Karpas-422 (cell line): ENCODE measurements at regions not wholly inside any gene's neighbourhood (a gene's known extent, or its start where the extent isn't known, plus 50 kb on each side); places are given as distances from the start of the nearest gene placed in this dataset.

Source experiments
- DNase-seq: peaks from one replicate; pipeline ENCODE4 v3.0.0-alpha.2; 2015
- H2AFZ ChIP-seq: fragments of 200-600 bp; sonication (generic); 2 replicates; pipeline ENCODE4 v1.6.1; 2014; ENCODE audit warnings: antibody characterized with exemption, low read length, mixed read lengths
- H3K27ac ChIP-seq: fragments of 200-600 bp; sonication (generic); 2 replicates; pipeline ENCODE4 v1.5.1; 2014; ENCODE audit warnings: mild to moderate bottlenecking, low read length, moderate library complexity
- H3K27me3 ChIP-seq: fragments of 200-600 bp; sonication (generic); 2 replicates; pipeline ENCODE4 v1.6.1; 2014; ENCODE audit warnings: low read length, mixed read lengths
- H3K36me3 ChIP-seq: fragments of 200-600 bp; sonication (generic); 2 replicates; pipeline ENCODE4 v1.6.1; 2014; ENCODE audit warnings: low read length, mixed read lengths; ENCODE audit not compliant: insufficient read depth
- H3K4me1 ChIP-seq: fragments of 200-600 bp; sonication (generic); 2 replicates; pipeline ENCODE4 v1.6.1; 2014; ENCODE audit warnings: mild to moderate bottlenecking, low read length, mixed read lengths
- H3K4me2 ChIP-seq: fragments of 200-600 bp; sonication (generic); 2 replicates; pipeline ENCODE4 v1.6.1; 2014; ENCODE audit warnings: low read length, low read depth, mild to moderate bottlenecking; ENCODE audit not compliant: poor library complexity, severe bottlenecking
- H3K4me3 ChIP-seq: fragments of 200-600 bp; sonication (generic); 2 replicates; pipeline ENCODE4 v1.5.1; 2014; ENCODE audit warnings: mild to moderate bottlenecking, antibody characterized with exemption, low read length, mixed read lengths
- H3K79me2 ChIP-seq: fragments of 200-600 bp; sonication (generic); 2 replicates; pipeline ENCODE4 v1.6.1; 2014; ENCODE audit warnings: mild to moderate bottlenecking, low read length, mixed read lengths
- H3K9ac ChIP-seq: fragments of 200-600 bp; sonication (generic); 2 replicates; pipeline ENCODE4 v1.6.0; 2014; ENCODE audit warnings: low read length
- H3K9me2 ChIP-seq: fragments of 200-600 bp; sonication (generic), shearing (Covaris generic); replicated peaks from 2 replicates; pipeline ENCODE4 v1.6.0; 2014; ENCODE audit warnings: mild to moderate bottlenecking, low read length, moderate library complexity; ENCODE audit not compliant: insufficient read depth
- H3K9me3 ChIP-seq: fragments of 300-700, 200-600 bp; sonication (generic); 2 replicates; pipeline ENCODE4 v1.6.1; 2014; ENCODE audit warnings: low read length, mixed read lengths
- H4K20me1 ChIP-seq: fragments of 200-600 bp; sonication (generic); 2 replicates; pipeline ENCODE4 v1.6.1; 2014; ENCODE audit warnings: mild to moderate bottlenecking, antibody characterized with exemption, low read length, low read depth; ENCODE audit not compliant: insufficient read depth

DNA sequence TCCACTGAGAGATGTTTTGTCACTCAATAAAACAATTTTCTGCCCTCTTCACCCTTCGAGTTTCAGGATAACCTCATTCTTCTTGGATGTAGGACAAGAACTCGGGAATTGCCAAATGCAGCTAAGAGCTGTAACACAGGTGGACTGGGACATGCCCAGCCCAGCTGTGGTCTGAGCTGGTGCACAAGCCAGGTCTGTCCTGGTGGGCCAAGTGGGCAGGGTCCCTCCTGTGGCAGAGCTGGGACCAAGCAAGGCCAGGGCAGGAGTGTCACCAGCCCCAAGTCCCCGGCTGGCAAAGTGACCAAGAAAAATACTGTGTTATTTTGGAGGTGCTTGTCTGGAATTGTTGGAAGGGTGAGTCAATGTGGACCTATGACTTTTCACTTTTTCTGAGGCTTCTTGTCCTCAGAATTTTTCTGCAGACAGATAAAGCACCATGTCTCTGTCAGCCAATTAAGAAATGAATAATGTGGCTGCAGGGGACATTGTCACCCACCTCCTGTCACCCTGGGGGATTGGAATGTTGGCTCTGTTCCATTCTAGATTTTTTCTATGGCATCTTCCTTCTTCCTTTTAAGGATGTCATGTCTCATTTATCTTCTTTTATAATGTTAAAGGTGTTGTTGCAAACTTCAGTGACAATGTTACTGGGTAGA lies 645.2 kb upstream of the EPHA6 start:
- Histone ChIP-seq H3K27ac (no peak overlapping the region), H3K4me1 (peaks cover 3% of the 10 kb centered on the region), H3K79me2 (no peaks in the 10 kb centered on the region), H3K9ac (no peak overlapping the region), H3K9me3 (no peaks in the 10 kb centered on the region; the same call in none of the 2 replicates), H3K36me3 (no peaks in the 10 kb centered on the region), H3K4me2 (no peak overlapping the region), H3K4me3 (no peak overlapping the region), H3K27me3 (no peaks in the 10 kb centered on the region), H4K20me1 (no peaks in the 10 kb centered on the region), H2AFZ (no peak overlapping the region), H3K9me2 (no peaks in the 10 kb centered on the region)
- no peak for DNase-seq

DNA sequence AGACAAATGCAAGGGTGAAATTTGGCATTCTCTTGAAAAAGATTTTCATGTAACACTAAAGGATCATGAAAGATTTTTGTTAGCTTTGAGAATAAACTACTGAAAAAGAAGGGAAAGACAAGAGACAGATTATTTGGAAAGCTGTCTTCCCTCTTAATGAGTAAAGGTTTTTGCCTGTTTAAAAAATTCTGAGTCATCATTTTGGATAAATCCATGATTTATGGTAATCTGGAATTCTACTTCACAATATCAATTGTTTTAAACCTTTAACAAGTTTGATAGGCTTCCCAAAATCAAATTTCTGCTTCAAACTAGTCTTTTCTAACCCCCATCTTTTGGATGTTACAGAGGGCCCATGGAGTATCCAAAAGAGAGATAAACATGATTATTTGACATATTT lies 641.5 kb upstream of the EPHA6 start:
- Histone ChIP-seq H3K4me1 (no peaks in the 10 kb centered on the region), H3K27ac (no peak overlapping the region), H3K4me2 (no peak overlapping the region), H2AFZ (no peak overlapping the region), H3K9me2 (no peaks in the 10 kb centered on the region), H3K36me3 (no peaks in the 10 kb centered on the region), H3K79me2 (no peaks in the 10 kb centered on the region), H4K20me1 (no peaks in the 10 kb centered on the region), H3K9ac (no peak overlapping the region), H3K9me3 (no peaks in the 10 kb centered on the region; the same call in none of the 2 replicates), H3K27me3 (no peaks in the 10 kb centered on the region), H3K4me3 (no peak overlapping the region)
- no peak for DNase-seq

DNA sequence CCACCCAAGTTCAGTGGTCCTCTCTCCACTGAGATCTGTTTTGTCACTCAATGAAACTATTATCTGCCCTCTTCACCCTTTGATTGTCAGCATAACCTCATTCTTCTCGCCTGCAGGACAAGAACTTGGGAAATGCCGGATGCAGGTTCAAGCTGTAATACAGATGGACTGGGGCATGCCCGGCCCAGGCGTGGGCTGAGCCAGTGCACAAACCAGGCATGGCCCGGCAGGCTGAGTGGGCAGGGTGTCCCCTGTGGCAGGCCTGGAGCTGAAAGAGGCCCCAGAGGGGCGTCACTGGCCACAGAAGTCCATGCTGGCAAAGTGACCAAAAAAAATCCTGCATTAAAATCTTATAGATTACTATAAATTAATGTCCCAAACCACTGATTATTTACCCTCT lies 638.9 kb upstream of the EPHA6 start:
- Histone ChIP-seq H2AFZ (no peak overlapping the region), H3K9me3 (no peaks in the 10 kb centered on the region; the same call in 1 of the 2 replicates), H3K4me3 (no peak overlapping the region), H3K27ac (no peak overlapping the region), H3K9me2 (no peaks in the 10 kb centered on the region), H3K4me1 (no peaks in the 10 kb centered on the region), H3K9ac (no peak overlapping the region), H3K4me2 (no peak overlapping the region), H3K79me2 (no peaks in the 10 kb centered on the region), H3K27me3 (no peaks in the 10 kb centered on the region), H3K36me3 (no peaks in the 10 kb centered on the region), H4K20me1 (no peaks in the 10 kb centered on the region)
- no peak for DNase-seq

DNA sequence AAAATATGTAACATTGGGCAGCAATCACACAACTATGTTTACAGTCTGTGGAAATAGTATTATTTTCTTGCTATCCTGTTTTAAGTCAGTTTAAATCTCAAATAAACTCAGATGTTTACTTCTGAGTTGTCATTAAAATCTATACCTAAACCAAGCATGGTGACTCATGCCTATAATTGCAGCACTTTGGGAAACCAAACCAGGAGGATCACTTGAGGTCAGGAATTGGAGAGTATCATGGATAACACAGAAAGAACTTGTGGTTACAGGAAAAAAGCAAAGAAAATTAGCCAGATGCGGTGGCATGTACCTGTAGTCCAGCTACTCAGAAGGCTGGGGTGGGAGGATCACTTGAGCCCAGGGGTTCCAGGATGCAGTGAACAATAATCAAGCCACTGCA lies 631.6 kb upstream of the EPHA6 start:
- DNase-seq: no peak
- H3K9me2 ChIP-seq: no peaks in the 10 kb centered on the region

DNA sequence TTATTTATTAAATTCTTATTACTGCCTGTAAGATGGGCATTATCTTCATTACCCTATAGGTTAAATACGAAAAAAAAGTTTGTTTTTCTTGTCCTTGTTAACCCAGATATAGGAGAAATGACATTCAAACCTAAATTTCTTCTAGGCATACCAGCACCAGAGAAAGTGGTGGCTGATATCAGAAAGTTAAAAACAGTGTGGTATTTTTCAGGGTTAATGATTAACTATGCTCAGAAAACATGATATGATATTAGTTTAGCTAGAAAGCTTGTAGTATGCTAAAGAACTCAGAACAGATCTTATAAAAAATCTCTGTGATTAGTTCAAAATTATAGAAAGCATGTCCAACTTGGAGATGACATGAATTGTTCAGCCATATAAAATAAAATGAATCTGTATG lies 630.5 kb upstream of the EPHA6 start:
- H3K4me3 ChIP-seq: no peak overlapping the region
- no peak overlapping the region for H2AFZ ChIP-seq
- H4K20me1 ChIP-seq: no peaks in the 10 kb centered on the region

More for the DNA sequence above, 631.6 kb upstream of the EPHA6 start:
- Histone ChIP-seq H2AFZ (no peak overlapping the region), H3K4me1 (no peaks in the 10 kb centered on the region), H3K4me3 (no peak overlapping the region), H3K27me3 (no peaks in the 10 kb centered on the region), H3K9me3 (no peaks in the 10 kb centered on the region), H3K36me3 (no peaks in the 10 kb centered on the region), H3K79me2 (no peaks in the 10 kb centered on the region), H3K27ac (no peak overlapping the region), H3K9ac (no peak overlapping the region), H3K4me2 (no peak overlapping the region), H4K20me1 (no peaks in the 10 kb centered on the region)

DNA sequence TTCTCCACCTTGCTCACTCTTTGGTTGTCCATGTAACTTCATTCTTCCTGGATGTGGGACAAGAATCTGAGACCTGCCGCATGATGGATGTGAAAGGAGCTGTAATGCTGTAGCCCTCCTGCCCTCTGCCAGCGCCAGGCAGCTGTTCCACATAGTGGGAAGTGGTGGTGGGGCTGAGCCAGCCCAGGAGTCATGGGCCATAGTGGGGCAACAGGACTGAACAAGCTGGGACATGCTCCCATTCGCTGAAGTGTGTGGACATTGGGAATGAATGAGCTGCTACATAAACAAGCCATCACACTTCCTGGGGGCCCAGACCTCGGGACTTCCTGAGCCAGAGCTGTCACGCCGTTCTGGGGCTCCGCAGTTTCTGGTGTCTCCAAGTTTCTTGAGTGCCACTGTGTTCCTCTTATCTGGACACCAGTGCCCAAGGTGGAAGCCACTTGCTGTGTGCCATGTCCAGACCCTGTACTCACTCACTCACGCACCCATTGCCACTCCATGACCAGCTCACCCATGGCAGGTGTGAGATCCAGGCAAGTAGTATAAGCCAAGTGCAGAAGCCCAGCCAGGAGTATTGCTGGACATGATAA lies 624.3 kb upstream of the EPHA6 start:
- H2AFZ ChIP-seq: no peak overlapping the region
- no peaks in the 10 kb centered on the region for H3K4me1 ChIP-seq
- H3K79me2 ChIP-seq: no peaks in the 10 kb centered on the region
- H3K36me3 ChIP-seq: no peaks in the 10 kb centered on the region
- no peak overlapping the region for H3K9ac ChIP-seq
- H3K4me3 ChIP-seq: no peak overlapping the region
- no peaks in the 10 kb centered on the region for H3K9me2 ChIP-seq
- H3K9me3 ChIP-seq: no peaks in the 10 kb centered on the region; the same call in 1 of the 2 replicates
- no peaks in the 10 kb centered on the region for H3K27me3 ChIP-seq
- H3K4me2 ChIP-seq: no peak overlapping the region
- H3K27ac ChIP-seq: no peak overlapping the region
- no peak for DNase-seq
- H4K20me1 ChIP-seq: no peaks in the 10 kb centered on the region

More for the DNA sequence above, 630.5 kb upstream of the EPHA6 start:
- Histone ChIP-seq H3K36me3 (no peaks in the 10 kb centered on the region), H3K27me3 (no peaks in the 10 kb centered on the region), H3K9me2 (no peaks in the 10 kb centered on the region), H3K27ac (no peak overlapping the region), H3K4me1 (no peaks in the 10 kb centered on the region), H3K9me3 (no peaks in the 10 kb centered on the region), H3K4me2 (no peak overlapping the region), H3K79me2 (no peaks in the 10 kb centered on the region), H3K9ac (no peak overlapping the region)
- no peak for DNase-seq

DNA sequence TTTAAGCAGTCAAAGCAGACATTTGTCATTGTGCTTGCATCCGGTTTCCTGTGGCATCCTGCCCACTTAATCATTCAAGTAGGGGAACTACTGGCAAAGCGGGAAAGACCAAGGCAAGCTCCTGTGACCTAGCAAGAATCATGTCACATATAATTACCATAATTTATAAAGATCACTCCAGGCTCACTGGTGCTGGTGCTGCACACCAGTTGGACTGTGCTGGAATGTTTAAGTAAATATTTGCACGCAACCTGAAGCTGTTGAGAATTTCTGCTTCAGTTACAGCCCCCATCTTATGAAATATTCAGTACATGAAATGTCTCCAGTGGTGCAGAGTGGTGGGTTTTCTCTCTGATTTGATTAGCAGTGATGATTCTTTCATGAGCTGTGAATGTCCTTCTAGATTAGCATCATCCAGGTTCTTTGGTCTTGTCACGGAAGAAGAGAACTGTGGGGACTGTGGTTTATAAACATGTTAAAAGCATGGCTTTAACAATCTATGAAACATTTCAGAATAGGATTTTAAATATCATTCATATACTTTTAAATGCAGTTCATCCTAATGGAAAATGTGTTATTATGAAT lies 621.3 kb upstream of the EPHA6 start:
- no peaks in the 10 kb centered on the region for H3K9me2 ChIP-seq
- H2AFZ ChIP-seq: 0 out of 2 replicates have a peak overlapping the region, but pooled peaks have one; percentile 5
- H3K4me2 ChIP-seq: no peak overlapping the region
- H3K27ac ChIP-seq: no peak overlapping the region
- H4K20me1 ChIP-seq: no peaks in the 10 kb centered on the region
- H3K4me1 ChIP-seq: no peaks in the 10 kb centered on the region
- no peak for DNase-seq
- H3K79me2 ChIP-seq: no peaks in the 10 kb centered on the region
- H3K9me3 ChIP-seq: no peaks in the 10 kb centered on the region; the same call in 1 of the 2 replicates
- no peaks in the 10 kb centered on the region for H3K27me3 ChIP-seq
- H3K4me3 ChIP-seq: no peak overlapping the region
- no peaks in the 10 kb centered on the region for H3K36me3 ChIP-seq
- H3K9ac ChIP-seq: no peak overlapping the region

DNA sequence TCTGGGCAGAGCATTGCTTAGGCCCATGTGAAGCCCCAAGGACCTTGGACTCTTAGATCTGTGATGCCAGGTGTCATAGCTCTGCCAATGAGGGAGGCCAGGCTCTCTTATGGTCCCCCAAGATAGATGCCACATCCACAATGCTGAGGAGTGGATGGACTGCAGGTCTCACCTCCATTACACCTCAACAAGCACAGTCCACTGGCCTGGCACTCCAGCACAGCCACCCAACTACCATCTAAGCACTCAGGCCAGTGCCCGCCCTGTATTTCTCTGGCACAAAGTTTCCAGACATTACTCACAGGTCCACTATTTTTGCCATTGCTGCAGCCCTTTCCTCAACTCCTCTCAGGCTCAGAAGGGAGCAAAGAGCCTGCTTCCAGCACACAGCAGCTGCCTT lies 613.5 kb upstream of the EPHA6 start:
- H3K4me1 ChIP-seq: no peaks in the 10 kb centered on the region
- H3K4me3 ChIP-seq: no peak overlapping the region
- H3K79me2 ChIP-seq: no peaks in the 10 kb centered on the region
- no peaks in the 10 kb centered on the region for H3K36me3 ChIP-seq
- H4K20me1 ChIP-seq: no peaks in the 10 kb centered on the region
- H3K27me3 ChIP-seq: no peaks in the 10 kb centered on the region
- DNase-seq: no peak
- H2AFZ ChIP-seq: no peak overlapping the region
- H3K9ac ChIP-seq: no peak overlapping the region
- peaks cover 6% of the 10 kb centered on the region; the same call in 1 of the 2 replicates for H3K9me3 ChIP-seq
- no peak overlapping the region for H3K4me2 ChIP-seq
- no peaks in the 10 kb centered on the region for H3K9me2 ChIP-seq
- H3K27ac ChIP-seq: no peak overlapping the region
